Gastrocnemius medialis (tissue), 4 donors: ENCODE measurements at regions not wholly inside any gene's neighbourhood (a gene's known extent, or its start where the extent isn't known, plus 50 kb on each side); places are given as distances from the start of the nearest gene placed in this dataset.

Experiments used
- POLR2A ChIP-seq, 2 donors: fragments of 450-650 bp; IDR thresholded peaks; one replicate each; pipeline ENCODE4 v1.6.1; 2017; ENCODE audit warnings: antibody characterized with exemption in 2 of 2, mild to moderate bottlenecking in 2 of 2, moderate library complexity in 2 of 2
- TF ChIP-seq, protein P1 (sequence below), 5 experiments: fragments of 450-650 bp in 3 of 5; fragments of 200-600 bp in 2 of 5; sonication (generic) in 2 of 5; IDR thresholded peaks in 4 of 5; conservative IDR thresholded peaks in 1 of 5; 1 replicate in 4 of 5; 2 replicates in 1 of 5; pipeline ENCODE4 v1.5.1; 2016 to 2019; ENCODE audit warnings: antibody characterized with exemption in 5 of 5, mild to moderate bottlenecking in 3 of 5, moderate library complexity in 3 of 5

- TF ChIP-seq POLR2A (IDR thresholded peaks at IDR 0.05): no peak
- TF ChIP-seq, protein P1, sequence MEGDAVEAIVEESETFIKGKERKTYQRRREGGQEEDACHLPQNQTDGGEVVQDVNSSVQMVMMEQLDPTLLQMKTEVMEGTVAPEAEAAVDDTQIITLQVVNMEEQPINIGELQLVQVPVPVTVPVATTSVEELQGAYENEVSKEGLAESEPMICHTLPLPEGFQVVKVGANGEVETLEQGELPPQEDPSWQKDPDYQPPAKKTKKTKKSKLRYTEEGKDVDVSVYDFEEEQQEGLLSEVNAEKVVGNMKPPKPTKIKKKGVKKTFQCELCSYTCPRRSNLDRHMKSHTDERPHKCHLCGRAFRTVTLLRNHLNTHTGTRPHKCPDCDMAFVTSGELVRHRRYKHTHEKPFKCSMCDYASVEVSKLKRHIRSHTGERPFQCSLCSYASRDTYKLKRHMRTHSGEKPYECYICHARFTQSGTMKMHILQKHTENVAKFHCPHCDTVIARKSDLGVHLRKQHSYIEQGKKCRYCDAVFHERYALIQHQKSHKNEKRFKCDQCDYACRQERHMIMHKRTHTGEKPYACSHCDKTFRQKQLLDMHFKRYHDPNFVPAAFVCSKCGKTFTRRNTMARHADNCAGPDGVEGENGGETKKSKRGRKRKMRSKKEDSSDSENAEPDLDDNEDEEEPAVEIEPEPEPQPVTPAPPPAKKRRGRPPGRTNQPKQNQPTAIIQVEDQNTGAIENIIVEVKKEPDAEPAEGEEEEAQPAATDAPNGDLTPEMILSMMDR (IDR thresholded peaks at IDR 0.05 in 4 of 5, conservative IDR thresholded peaks at IDR 0.05 in 1 of 5): no peak
Measured at GRCh38 chr5:61252643-61252925, 79.5 kb upstream of the ZSWIM6 start.
